ENCODE measurements at regions not wholly inside any gene's neighbourhood (a gene's known extent, or its start where the extent isn't known, plus 50 kb on each side); places are given as distances from the start of the nearest gene placed in this dataset.
"Not testable (repeated sequence)": the region's sequence is repeated elsewhere in the genome, so short reads cannot be mapped to it uniquely, and the experiment has no call there.

DNA sequence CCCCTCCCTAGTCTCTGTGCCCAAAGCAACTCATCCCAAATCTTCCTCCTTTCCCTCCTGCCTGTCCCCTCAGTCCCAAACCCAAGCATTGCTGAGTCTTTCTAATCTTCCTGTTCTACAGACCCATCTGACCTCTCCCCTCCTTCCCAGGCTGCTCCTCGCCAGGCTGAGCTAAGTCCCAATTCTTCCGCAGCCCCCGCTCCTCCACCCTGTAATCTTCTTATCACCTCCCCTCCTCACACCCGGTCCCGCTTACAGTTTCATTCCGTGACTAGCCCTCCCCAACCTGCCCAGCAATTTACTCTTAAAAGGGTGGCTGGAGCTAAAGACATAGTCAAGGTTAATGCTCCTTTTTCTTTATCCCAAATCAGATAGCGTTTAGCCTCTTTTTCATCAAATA is 86.8 kb upstream of the ALDH3B2 start:
- DNase-seq, result not testable (repeated sequence)

DNA sequence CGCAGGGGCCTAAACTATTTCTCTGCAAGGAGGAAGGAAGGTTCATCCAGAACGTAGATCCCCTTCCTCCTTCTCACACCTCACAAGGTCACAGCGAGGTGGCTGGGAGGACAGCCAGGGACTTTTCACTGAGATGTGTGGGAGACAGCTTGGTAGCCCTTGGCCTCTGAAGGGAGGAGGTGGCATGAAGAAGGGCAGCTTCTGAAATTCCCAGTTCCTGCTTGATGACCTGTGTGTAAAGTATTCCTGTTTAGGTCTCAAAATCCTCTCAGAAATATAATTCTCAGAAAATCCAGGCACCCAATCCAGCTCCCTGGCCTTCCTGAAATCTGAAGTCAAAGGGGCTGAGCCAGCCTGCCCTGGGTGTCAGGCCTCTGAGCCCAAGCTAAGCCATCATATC is 84.9 kb upstream of the ALDH3B2 start:
- not testable (repeated sequence) for DNase-seq

DNA sequence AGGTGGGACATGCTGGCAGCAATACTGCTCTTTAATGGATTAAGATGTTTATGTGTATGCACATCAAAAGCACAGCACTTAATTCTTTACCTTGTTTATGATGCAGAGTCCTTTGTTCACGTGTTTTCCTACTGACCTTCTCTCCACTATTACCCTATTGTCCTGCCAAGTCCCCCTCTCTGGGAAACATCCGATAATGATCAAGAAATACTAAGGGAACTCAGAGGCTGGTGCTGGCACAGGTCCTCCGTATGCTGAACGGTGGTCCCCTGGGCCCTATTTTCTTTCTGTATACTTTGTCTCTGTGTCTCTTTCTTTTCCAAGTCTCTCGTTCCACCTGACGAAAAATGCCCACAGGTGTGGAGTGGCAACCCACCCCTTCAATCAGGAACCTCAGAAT is 84.0 kb upstream of the ALDH3B2 start:
- DNase-seq, result not testable (repeated sequence)

DNA sequence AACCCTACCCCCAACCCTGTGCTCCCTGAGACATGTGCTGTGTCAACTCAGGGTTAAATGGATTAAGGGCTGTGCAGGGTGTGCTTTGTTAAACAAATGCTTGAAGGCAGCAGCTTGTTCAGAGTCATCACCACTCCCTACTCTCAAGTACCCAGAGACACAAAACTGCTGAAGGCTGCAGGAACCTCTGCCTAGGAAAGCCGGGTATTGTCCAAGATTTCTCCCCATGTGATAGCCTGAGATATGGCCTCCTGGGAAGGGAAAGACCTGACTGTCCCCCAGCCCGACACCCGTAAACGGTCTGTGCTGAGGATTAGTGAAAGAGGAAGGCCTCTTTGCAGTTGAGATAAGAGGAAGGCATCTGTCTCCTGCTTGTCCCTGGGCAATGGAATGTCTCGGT is 83.6 kb upstream of the ALDH3B2 start:
- peak; percentile 6 for DNase-seq

DNA sequence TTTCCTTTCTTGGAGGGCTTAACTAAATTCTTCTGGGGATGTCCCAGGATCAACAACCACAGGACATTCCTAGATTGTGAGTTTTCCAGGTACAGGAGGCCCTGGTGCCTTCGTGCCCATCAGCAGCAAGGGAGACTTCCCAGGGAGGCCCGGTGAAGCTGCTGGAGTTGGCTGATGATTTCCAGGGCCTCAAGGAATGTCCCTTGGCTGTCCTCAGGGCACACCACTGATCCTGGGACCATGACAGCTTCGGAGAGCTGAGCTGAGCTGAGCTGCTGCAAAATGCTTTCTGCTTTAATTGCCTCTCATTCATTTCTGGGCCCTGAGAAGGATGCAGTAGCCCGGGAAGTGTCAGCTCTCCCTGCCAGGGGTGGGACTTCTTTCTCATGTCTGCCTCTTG is 79.4 kb upstream of the ALDH3B2 start:
- DNase-seq, result not testable (repeated sequence)

DNA sequence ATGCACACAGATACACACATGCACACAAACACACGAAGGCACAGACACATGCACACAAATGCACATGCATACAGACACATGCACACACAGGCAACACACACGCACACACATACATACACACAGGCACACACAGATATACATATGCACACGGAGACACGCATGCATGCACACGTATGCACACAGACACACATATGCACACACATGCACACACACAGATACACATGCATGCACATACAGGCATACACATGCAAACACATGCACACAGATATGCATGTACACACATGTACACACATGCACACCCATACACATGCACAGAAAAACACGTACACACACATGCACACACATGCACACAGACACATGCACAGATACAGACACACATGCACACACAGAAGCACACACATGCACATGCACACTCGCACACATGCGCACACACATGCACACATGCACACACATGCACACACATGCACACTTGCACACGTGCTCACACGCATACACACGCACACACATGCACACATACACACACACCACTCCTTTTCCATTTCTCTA is 70.8 kb upstream of the ALDH3B2 start:
- DNase-seq, result no peak

DNA sequence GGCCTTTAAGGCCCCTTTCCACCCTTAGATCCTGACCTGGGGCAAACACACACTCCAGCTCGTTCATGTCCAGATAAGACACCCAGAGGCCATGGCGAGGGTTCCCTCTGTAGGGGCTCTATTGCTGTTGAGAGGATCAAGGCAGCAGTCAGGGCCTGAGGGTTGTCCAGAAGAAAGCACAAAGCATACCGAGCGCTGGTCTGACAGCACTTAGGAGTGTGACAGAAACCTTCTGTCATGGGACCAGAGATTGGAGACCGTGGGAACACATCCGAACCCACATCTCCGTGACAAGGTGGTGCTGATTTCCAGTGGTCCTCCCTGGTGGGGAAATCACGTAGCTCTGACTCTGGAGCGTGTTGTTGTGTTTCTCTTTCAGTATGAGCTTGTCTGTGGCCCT is 69.8 kb upstream of the ALDH3B2 start:
- not testable (repeated sequence) for DNase-seq

DNA sequence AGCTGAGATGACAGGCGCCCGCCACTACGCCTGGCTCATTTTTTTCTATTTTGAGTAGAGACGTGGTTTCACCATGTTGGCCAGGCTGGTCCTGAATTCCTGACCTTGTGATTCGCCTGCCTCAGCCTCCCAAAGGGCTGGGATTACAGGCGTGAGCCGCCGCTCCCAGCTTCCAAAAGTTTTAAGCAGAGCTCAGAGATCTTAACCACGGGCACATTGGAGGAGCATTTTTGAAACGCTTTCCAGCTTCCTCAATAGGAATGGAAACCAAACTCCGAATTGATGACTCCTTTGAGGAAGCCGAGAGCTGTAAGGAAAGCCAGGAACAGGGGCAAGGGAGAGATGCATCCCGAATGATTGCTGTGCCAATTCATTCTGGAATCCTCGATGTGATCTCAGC is 63.8 kb upstream of the ALDH3B2 start:
- DNase-seq, result not testable (repeated sequence)

DNA sequence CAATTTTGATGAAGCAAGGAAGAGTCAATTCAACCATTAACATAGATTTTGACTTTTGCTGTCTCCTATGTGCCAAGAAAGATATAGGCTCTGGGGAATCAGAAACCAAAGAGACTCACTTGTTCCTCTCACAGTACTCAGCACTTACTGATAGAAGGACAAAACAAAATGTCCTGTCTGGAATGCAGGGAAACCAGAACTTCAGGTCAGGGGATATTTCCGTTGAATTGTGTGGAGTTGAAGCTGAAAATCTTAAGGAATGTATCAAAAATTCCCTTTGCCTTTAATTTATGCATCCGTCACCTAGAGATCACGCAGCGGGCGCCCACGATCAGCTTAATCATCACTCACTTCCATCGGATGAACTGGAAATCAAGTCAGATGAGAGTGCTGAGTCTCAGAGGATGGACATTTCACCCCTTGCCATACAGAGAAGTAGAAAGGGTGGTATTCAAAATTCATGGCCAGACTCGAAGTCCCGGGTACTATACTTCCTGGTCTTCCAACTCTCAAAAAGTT is 63.2 kb upstream of the ALDH3B2 start:
- DNase-seq, result not testable (repeated sequence)

DNA sequence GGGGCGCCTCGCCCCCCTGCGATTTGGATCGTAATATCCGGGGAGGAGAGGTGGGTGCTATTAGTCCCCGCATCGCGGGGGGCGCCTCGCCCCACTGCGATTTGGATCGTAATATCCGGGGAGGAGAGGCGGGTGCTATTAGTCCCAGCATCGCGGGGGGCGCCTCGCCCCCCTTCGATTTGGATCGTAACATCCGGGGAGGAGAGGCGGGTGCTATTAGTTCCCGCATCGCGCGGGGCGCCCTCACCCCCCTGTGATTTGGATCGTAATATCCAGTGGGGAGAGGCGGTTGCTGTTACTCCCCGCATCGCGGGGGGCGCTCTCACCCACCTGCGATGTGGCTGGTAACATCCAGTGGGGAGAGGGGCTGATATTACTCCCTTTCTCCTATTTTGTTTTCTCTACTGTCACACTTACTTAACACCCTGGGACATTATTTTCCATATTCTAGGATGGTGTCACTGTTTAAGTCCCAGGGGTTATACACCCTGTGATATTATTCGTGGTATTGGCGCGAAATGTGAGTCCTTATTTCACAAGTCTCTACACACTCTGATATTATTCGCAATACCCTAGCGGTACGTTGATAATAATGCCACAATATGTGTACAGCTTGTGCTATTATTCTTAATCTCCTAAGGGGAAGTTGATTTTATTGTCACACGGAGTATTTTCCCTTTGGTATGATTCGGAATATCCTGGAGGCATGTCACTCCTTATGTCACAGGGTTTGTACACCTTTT is 57.8 kb upstream of the ALDH3B2 start:
- peak; percentile 23 for DNase-seq

DNA sequence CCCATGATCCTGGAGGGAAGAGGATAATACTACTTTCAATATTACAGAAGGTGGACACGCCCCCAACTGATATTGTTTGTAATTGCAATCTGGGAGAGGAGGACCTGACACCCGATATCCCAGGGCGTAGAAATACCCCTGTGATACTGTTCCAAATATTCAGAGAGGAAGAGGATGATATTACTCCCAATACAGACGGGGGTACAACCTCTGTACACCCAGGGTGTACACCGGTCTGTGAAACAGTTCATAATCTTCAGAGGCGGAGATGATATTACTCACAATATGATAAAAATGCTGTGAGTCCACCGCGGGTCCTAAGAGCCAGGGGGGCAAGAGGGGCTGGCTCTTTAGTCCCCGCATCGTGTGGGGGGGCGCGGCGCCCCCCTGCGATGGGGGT is 57.2 kb upstream of the ALDH3B2 start:
- DNase-seq, result no peak

DNA sequence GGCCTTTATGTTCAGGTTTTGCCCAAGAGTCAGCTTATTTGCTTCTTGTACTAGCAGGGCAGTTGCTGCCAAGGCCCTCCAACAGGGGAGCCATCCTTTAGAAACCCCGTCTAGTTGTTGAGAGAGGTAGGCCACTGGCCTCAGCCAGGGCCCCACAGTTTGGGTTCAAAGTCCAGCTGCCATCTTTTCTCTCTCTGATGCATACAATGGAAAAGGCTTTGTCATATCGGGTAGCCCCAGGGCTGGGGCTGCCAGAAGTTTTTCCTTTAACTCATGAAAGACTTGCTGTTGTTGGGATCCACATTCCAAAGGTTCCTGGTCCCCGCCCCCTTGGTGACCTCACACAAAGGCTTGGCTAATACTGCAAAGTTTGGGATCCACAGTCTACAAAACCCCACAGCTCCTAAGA is 53.7 kb upstream of the ALDH3B2 start:
- DNase-seq, result not testable (repeated sequence)

DNA sequence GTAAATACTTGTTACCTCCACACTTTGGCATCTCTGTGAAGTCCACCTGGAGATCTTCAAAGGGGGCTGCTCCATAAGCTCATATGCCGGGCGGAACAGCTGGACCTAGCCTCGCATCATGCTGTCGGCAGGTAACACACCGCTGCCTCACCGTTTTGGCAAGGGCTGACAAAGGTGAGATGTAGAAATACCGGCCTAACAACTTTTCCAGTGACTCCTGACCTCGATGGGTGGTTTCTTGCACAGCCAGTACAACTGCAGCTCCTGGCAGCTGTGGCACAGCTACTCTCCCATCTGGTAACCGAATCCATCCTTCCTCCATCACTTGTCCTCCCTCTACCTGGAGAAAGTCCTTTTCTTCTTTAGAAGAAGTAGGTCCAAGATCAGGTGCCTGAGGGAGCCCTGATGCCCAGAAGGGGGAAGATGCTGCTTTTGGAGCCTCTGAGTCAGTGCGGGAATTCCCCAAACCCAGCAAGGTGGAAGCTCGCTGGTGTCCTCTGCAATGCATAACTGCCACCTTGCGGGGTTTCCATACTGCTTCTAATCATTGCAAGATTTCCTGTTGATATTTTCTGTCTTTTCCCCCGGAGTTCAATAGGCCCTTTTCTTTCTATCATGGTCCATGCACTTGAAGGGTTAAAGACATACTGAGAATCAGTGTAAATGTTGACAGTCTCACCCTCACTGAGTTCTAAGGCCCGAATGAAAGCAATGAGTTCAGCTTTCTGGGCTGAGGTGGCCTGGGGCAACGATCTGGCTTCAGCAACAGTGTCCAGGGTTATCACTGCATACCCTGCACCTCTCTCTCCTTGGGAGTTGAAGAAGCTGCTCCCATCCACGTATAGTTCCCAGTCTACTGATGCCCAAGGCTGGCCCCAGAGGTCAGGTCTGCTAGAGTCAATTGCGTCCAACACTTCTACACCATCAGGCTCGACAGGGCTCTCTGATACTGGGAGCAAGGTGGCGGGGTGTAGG is 52.9 kb upstream of the ALDH3B2 start:
- DNase-seq, result not testable (repeated sequence)
